Ascending aorta (tissue), 2 donors: ENCODE measurements at regions not wholly inside any gene's neighbourhood (a gene's known extent, or its start where the extent isn't known, plus 50 kb on each side); places are given as distances from the start of the nearest gene placed in this dataset.

Source experiments
- DNase-seq, 2 donors: peaks; one replicate each; pipeline ENCODE4 v3.0.0-alpha.2; 2019; ENCODE audit warnings: low spot score in 2 of 2
- H3K27ac ChIP-seq, 2 donors: fragments of 200-600 bp; sonication (generic); one replicate each; pipeline ENCODE4 v1.5.1; 2016 to 2017; ENCODE audit warnings: mild to moderate bottlenecking in 1 of 2
- H3K27me3 ChIP-seq: fragments of 200-600 bp; sonication (generic); one replicate; pipeline ENCODE4 v1.5.1; 2017
- H3K36me3 ChIP-seq, 2 donors: fragments of 200-600 bp; sonication (generic); one replicate each; pipeline ENCODE4 v1.5.1; 2016
- H3K4me1 ChIP-seq, 2 donors: fragments of 200-600 bp; sonication (generic); one replicate each; pipeline ENCODE4 v1.5.1; 2016 to 2017; ENCODE audit warnings: mild to moderate bottlenecking in 1 of 2
- H3K4me3 ChIP-seq, 2 donors: fragments of 200-600 bp; sonication (generic); one replicate each; pipeline ENCODE4 v1.5.1; 2016 to 2017; ENCODE audit warnings: mild to moderate bottlenecking in 1 of 2
- H3K9me3 ChIP-seq, 2 donors: fragments of 200-600 bp; sonication (generic); one replicate each; pipeline ENCODE4 v1.5.1; 2016
- intact Hi-C: fragments of 100-400 bp; cut with DNase I; formaldehyde crosslinking; loops from one replicate; pipeline ENCODE4 v1.15.1; 2023
- TF ChIP-seq, protein P1 (sequence below), 3 experiments: fragments of 200-600 bp in 2 of 3; fragments of 450-650 bp in 1 of 3; sonication (generic) in 2 of 3; IDR thresholded peaks; one replicate each; pipeline ENCODE4 v1.5.1; 2016 to 2019; ENCODE audit warnings: antibody characterized with exemption in 3 of 3, mild to moderate bottlenecking in 1 of 3, moderate library complexity in 1 of 3

DNA sequence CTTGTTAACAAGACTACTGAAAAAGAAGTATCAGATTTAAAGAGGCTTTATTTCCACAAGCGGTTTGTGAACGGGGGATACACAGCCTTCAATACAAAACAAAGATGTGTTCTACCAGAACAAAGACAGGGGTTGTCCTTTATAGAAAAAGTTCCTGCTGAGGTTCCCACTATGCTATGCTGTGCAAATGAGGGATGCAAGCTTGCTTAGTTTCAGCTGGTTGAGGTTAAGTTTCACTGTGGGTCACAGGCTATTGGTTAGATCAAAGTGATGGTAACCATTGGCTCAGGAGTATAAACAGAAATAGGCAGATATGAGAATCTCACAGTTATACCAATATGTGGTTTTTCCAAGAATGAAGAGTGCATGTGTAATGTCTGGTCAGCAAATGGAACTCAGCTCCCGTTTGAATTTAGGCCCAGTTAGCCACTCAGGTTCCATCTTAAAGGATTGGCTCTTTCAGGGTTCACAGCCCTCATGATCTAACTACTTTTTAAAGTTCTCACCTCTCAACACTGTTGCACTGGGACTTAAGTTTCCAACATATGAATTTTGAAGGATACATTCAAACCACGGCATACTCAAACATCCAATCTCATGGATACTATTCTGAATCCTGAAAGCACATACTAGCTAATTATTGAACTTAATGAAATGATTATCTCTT is 215.4 kb upstream of the DCN start:
- TF ChIP-seq, protein P1, sequence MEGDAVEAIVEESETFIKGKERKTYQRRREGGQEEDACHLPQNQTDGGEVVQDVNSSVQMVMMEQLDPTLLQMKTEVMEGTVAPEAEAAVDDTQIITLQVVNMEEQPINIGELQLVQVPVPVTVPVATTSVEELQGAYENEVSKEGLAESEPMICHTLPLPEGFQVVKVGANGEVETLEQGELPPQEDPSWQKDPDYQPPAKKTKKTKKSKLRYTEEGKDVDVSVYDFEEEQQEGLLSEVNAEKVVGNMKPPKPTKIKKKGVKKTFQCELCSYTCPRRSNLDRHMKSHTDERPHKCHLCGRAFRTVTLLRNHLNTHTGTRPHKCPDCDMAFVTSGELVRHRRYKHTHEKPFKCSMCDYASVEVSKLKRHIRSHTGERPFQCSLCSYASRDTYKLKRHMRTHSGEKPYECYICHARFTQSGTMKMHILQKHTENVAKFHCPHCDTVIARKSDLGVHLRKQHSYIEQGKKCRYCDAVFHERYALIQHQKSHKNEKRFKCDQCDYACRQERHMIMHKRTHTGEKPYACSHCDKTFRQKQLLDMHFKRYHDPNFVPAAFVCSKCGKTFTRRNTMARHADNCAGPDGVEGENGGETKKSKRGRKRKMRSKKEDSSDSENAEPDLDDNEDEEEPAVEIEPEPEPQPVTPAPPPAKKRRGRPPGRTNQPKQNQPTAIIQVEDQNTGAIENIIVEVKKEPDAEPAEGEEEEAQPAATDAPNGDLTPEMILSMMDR (IDR thresholded peaks at IDR 0.05): no peak
- intact Hi-C loops: no loop called here
- H3K4me3 ChIP-seq: no peak overlapping the region

DNA sequence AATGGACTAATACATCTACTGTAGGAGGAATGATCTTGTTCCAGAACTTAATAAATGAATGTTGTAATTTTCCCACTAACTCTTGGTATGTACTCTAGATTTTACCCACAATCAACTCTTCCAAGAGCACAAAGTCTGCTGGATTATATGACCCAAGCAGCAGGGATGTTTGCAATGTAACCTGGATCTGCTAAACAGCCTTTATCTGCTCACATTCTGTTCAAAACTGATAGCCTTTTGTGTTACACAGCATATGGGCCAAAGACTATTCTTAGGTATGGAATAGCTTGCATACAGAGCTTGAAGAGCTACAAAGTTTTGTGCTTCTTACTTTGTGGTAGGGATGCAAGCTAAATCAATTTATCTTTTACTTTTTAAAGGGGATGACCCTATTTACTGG is 213.7 kb upstream of the DCN start:
- Histone ChIP-seq H3K4me3 (no peak overlapping the region), H3K27me3 (no peaks in the 10 kb centered on the region), H3K36me3 (no peaks in the 10 kb centered on the region), H3K9me3 (no peaks in the 10 kb centered on the region), H3K4me1 (no peaks in the 10 kb centered on the region), H3K27ac (no peak overlapping the region)
- no peak for DNase-seq
- intact Hi-C loops: no loop called here
- TF ChIP-seq, protein P1 (IDR thresholded peaks at IDR 0.05): no peak

More for the DNA sequence above, 215.4 kb upstream of the DCN start:
- Histone ChIP-seq H3K27ac (no peak overlapping the region), H3K4me1 (no peaks in the 10 kb centered on the region), H3K36me3 (no peaks in the 10 kb centered on the region), H3K9me3 (no peaks in the 10 kb centered on the region), H3K27me3 (no peaks in the 10 kb centered on the region)
- no peak for DNase-seq

DNA sequence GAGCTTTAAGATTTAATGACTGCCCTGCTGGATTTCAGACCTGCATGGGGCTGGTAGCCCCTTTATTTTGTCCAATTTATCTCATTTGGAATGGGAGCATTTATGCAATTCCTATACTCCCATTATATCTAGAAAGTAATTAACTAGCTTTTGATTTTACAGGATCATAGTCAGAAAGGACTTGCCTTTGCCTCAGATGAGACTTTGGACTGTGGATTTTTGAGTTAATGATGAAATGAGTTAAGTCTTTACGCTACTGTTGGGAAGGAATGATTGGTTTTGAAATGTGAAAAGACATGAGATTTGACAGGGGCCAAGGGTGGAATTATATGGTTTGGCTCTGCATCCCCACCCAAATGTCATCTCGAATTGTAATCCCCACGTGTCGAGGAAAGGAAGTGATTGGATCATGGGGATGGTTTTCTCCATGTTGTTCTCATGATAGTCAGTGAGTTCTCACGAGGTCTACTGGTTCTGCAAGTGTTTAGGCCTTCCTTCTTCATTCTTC is 213.1 kb upstream of the DCN start:
- no peak for DNase-seq
- intact Hi-C loops: no loop called here
- Histone ChIP-seq H3K27ac (no peak overlapping the region), H3K4me3 (no peak overlapping the region), H3K4me1 (no peaks in the 10 kb centered on the region), H3K9me3 (no peaks in the 10 kb centered on the region), H3K36me3 (no peaks in the 10 kb centered on the region), H3K27me3 (no peaks in the 10 kb centered on the region)
- TF ChIP-seq, protein P1 (IDR thresholded peaks at IDR 0.05): no peak

DNA sequence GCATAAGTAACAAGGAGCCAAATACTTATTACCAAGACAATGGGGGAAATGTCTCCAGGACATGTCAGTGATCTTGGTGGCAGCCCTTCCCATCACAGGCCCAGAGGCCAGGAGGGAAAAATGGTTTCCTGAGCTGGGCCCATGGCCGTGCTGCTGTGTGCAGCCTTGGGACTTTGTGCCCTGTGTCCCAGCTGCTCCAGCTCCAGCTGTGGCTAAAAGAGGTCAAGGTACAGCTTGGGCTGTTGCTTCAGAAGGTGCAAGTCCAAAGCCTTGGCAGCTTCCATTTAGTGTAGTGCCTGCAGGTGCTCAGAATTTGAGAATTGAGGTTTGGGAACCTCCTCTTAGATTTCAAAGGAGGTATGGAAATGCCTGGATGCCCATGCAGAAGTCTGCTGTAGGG is 212.3 kb upstream of the DCN start:
- intact Hi-C loops: no loop called here
- Histone ChIP-seq H3K4me1 (no peaks in the 10 kb centered on the region), H3K27me3 (no peaks in the 10 kb centered on the region), H3K36me3 (no peaks in the 10 kb centered on the region), H3K4me3 (no peak overlapping the region), H3K9me3 (no peaks in the 10 kb centered on the region), H3K27ac (no peak overlapping the region)
- TF ChIP-seq, protein P1 (IDR thresholded peaks at IDR 0.05): no peak
- DNase-seq: no peak

DNA sequence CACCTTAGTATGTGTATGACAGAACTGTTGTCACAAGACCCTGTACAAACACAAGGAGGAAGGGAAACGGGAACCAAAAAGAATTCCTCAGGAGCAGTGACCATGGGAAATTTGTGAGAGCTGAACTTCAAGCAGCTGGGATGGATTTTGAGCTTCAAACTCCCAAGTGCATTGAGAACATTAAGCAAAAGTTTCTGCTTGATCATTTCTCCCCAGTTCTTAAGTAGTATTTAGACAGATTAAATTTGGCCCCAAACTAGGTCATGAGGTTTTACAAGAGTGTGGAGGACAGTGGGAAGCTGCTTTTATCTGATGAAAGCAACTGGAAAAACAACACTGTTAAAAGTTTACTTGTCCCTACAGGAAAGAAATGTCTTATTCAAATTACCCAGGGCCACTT is 206.0 kb upstream of the DCN start:
- Histone ChIP-seq H3K27ac (no peak overlapping the region), H3K36me3 (no peaks in the 10 kb centered on the region), H3K4me1 (no peaks in the 10 kb centered on the region), H3K4me3 (no peak overlapping the region), H3K27me3 (no peaks in the 10 kb centered on the region), H3K9me3 (no peaks in the 10 kb centered on the region)
- TF ChIP-seq, protein P1 (IDR thresholded peaks at IDR 0.05): no peak
- no peak for DNase-seq
- intact Hi-C loops: no loop called here
